Neutrophil (primary cell): ENCODE measurements at regions not wholly inside any gene's neighbourhood (a gene's known extent, or its start where the extent isn't known, plus 50 kb on each side); places are given as distances from the start of the nearest gene placed in this dataset.

Experiments
- H3K27ac ChIP-seq: fragments of 200-600 bp; sonication (generic); 2 replicates; pipeline ENCODE4 v1.5.1; 2016; ENCODE audit warnings: mild to moderate bottlenecking, moderate library complexity
- H3K27me3 ChIP-seq: fragments of 200-600 bp; sonication (generic); 2 replicates; pipeline ENCODE4 v1.6.0; 2016; ENCODE audit warnings: mild to moderate bottlenecking
- H3K36me3 ChIP-seq: fragments of 200-600 bp; sonication (generic); 2 replicates; pipeline ENCODE4 v1.5.1; 2017
- H3K4me1 ChIP-seq, 2 experiments: fragments of 200-600 bp in 1 of 2; sonication (generic) in 1 of 2; 1 replicate in 1 of 2; 2 replicates in 1 of 2; pipeline versions ENCODE4 v1.5.1 to v1.6.1; 2013 to 2016; ENCODE audit warnings: low read depth in 1 of 2, low read length in 1 of 2, mild to moderate bottlenecking in 1 of 2, moderate library complexity in 1 of 2; ENCODE audit not compliant: control insufficient read depth in 1 of 2, insufficient read depth in 1 of 2
- H3K4me3 ChIP-seq, 2 experiments: fragments of 200-600 bp in 1 of 2; sonication (generic) in 1 of 2; 1 replicate in 1 of 2; 2 replicates in 1 of 2; pipeline ENCODE4 v1.5.1; 2013 to 2016; ENCODE audit warnings: low read depth in 1 of 2, low read length in 1 of 2, mild to moderate bottlenecking in 1 of 2, moderate library complexity in 1 of 2
- H3K9me3 ChIP-seq: fragments of 200-600 bp; sonication (generic); 2 replicates; pipeline ENCODE4 v1.5.1; 2016
- CTCF ChIP-seq: fragments of 200-600 bp; sonication (generic); IDR thresholded peaks from 2 replicates; pipeline ENCODE4 v1.5.1; 2016; ENCODE audit warnings: antibody characterized with exemption

- H3K27ac ChIP-seq, result no peak overlapping the region
- H3K4me3 ChIP-seq, result no peak overlapping the region
- no peaks in the 10 kb centered on the region for H3K27me3 ChIP-seq
- no peaks in the 10 kb centered on the region for H3K36me3 ChIP-seq
- H3K4me1 ChIP-seq, result no peaks in the 10 kb centered on the region
- no peaks in the 10 kb centered on the region for H3K9me3 ChIP-seq
- no peak for TF ChIP-seq CTCF
Measured at GRCh38 chr5:82624062-82624461, 345.9 kb upstream of the RPS23 start.

- no peak overlapping the region for H3K27ac ChIP-seq
- H3K9me3 ChIP-seq, result no peaks in the 10 kb centered on the region
- H3K27me3 ChIP-seq, result no peaks in the 10 kb centered on the region
- H3K4me1 ChIP-seq, result no peaks in the 10 kb centered on the region
- no peak overlapping the region for H3K4me3 ChIP-seq
- no peaks in the 10 kb centered on the region for H3K36me3 ChIP-seq
- no peak for TF ChIP-seq CTCF
Measured at GRCh38 chr5:82622711-82623514, 344.8 kb upstream of the RPS23 start.

DNA sequence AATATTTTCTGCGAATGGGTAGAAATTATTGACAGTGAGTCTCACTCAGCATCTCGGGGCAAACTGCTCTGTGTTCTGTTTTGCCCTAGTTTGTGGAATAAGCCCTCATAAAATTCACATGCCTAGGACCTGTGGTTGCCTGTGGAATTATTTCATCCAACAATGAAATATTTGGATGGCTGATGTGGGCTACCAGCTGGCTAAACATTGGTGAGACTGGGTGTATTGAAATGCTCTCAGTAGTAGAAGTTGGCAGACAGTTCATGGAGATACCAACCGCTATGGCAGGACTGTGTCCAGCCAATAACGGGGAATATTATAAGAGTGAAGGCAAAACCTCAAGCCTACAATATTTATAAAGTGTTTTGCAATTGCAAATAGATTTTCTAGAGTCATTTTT, 344.1 kb upstream of the RPS23 start:
- TF ChIP-seq CTCF, result no peak
- no peaks in the 10 kb centered on the region for H3K36me3 ChIP-seq
- H3K9me3 ChIP-seq, result no peaks in the 10 kb centered on the region
- no peaks in the 10 kb centered on the region for H3K4me1 ChIP-seq
- no peaks in the 10 kb centered on the region for H3K27me3 ChIP-seq
- H3K4me3 ChIP-seq, result no peak overlapping the region
- H3K27ac ChIP-seq, result no peak overlapping the region

DNA sequence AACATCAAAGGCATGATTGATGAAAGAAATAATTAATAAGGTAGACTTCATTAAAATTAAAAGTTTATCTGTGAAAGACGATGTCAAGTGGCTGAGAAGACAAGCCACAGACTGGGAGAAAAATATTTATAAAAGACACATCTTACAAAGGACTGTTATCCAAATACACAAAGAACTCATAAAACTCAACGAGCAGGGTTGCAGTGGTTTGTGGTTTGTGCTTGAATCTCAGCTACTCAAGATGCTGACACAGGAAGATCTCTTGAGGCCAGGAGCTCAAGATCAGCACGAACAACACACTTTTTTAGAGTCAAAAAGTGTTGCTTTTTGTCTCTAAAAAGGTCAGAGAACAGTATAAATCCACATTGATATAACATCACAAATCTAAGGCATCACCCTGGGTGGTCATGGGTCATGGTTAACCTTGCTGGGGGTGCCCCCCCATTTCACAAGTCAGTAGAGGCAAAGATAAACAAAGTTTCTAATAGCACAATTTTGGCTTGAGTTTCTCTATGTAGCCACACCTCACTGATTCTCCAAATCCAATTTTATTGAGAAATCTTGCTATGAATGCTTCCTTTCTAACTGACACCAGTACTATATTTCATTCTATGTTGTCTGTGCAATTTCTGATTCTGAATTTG, 342.9 kb upstream of the RPS23 start:
- no peak for TF ChIP-seq CTCF
- Histone ChIP-seq H3K4me3 (no peak overlapping the region), H3K27ac (no peak overlapping the region), H3K4me1 (no peaks in the 10 kb centered on the region), H3K36me3 (no peaks in the 10 kb centered on the region), H3K27me3 (no peaks in the 10 kb centered on the region), H3K9me3 (no peaks in the 10 kb centered on the region)

- no peak overlapping the region for H3K27ac ChIP-seq
- H3K27me3 ChIP-seq, result no peaks in the 10 kb centered on the region
- no peak overlapping the region for H3K4me3 ChIP-seq
- H3K4me1 ChIP-seq, result no peaks in the 10 kb centered on the region
- H3K9me3 ChIP-seq, result no peaks in the 10 kb centered on the region
- H3K36me3 ChIP-seq, result no peaks in the 10 kb centered on the region
- TF ChIP-seq CTCF, result no peak
Measured at GRCh38 chr5:82619097-82619496, 340.9 kb upstream of the RPS23 start.
